Natural killer cell treated with Interleukin-12 subunit alpha and Interleukin-12 subunit beta and Interleukin-15 and Interleukin-18, amount 100 ng/mL, for 72 hours (primary cell): ENCODE measurements at regions not wholly inside any gene's neighbourhood (a gene's known extent, or its start where the extent isn't known, plus 50 kb on each side); places are given as distances from the start of the nearest gene placed in this dataset.
"Not testable (repeated sequence)": the region's sequence is repeated elsewhere in the genome, so short reads cannot be mapped to it uniquely, and the experiment has no call there.

Experiments
- ATAC-seq, 2 donors: fragments of 150-1000 bp; cut with Tn5 transposase in 1 of 2; sonication (Bioruptor Pico), chemical (Tn5 transposase) in 1 of 2; 2 replicates each; pipeline ENCODE4 v1.10.0; 2021
- DNase-seq: peaks from one replicate; pipeline ENCODE4 v3.0.0; 2022; ENCODE audit warnings: low spot score
- H3K27ac Mint-ChIP-seq, 2 donors: 1 replicate in 1 of 2; 2 replicates in 1 of 2; pipeline ENCODE4 v1.8.0; 2022; ENCODE audit warnings: mixed read lengths in 2 of 2, mild to moderate bottlenecking in 1 of 2, moderate library complexity in 1 of 2
- H3K27me3 Mint-ChIP-seq, 2 donors: 1 replicate in 1 of 2; 2 replicates in 1 of 2; pipeline ENCODE4 v1.8.0; 2022; ENCODE audit warnings: mixed read lengths in 2 of 2
- H3K36me3 Mint-ChIP-seq: one replicate; pipeline ENCODE4 v1.8.0; 2022; ENCODE audit warnings: mixed read lengths
- H3K4me1 Mint-ChIP-seq, 2 donors: 1 replicate in 1 of 2; 2 replicates in 1 of 2; pipeline ENCODE4 v1.8.0; 2022; ENCODE audit warnings: low read depth in 2 of 2, mixed read lengths in 2 of 2, mild to moderate bottlenecking in 1 of 2
- H3K4me3 Mint-ChIP-seq: one replicate; pipeline ENCODE4 v1.8.0; 2022; ENCODE audit warnings: mixed read lengths
- H3K9me3 Mint-ChIP-seq: 2 replicates; pipeline ENCODE4 v1.8.0; 2022; ENCODE audit warnings: mixed read lengths

GRCh38 chr11:80929031-80929805, 1488.4 kb upstream of the TENM4 start:
- DNase-seq: no peak

DNA sequence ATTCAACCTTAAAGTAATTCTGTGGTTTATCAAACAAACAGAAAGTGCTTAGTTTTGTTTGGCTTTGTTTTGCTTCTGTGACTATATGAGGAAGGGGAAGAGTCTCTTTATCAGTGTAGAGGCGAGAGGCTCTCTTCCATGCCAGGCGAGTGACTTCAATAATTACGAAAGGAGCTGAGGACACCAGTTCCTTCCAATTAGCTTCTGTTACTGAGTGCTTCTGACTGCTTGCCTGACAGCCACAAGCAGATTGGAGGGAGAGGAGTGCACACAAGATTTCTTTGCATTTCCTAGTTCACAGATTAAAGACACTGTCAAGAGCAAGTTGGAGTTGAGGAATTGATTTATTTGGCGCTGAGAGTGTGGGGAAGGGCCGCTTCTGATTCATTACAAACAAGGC, 1484.5 kb upstream of the TENM4 start:
- DNase-seq (no peak), ATAC-seq (no peak)
- H3K27ac Mint-ChIP-seq: no peak overlapping the region
- peaks cover 17% of the 10 kb centered on the region for H3K9me3 Mint-ChIP-seq
- no peaks in the 10 kb centered on the region for H3K4me1 Mint-ChIP-seq
- no peaks in the 10 kb centered on the region for H3K27me3 Mint-ChIP-seq
- no peaks in the 10 kb centered on the region for H3K36me3 Mint-ChIP-seq
- no peak overlapping the region for H3K4me3 Mint-ChIP-seq

More at GRCh38 chr11:80929031-80929805, 1488.4 kb upstream of the TENM4 start:
- Mint-ChIP-seq H3K27ac (no peak overlapping the region), H3K4me3 (no peak overlapping the region), H3K36me3 (no peaks in the 10 kb centered on the region), H3K4me1 (no peaks in the 10 kb centered on the region), H3K9me3 (peaks cover 17% of the 10 kb centered on the region), H3K27me3 (no peaks in the 10 kb centered on the region)
- ATAC-seq: no peak

DNA sequence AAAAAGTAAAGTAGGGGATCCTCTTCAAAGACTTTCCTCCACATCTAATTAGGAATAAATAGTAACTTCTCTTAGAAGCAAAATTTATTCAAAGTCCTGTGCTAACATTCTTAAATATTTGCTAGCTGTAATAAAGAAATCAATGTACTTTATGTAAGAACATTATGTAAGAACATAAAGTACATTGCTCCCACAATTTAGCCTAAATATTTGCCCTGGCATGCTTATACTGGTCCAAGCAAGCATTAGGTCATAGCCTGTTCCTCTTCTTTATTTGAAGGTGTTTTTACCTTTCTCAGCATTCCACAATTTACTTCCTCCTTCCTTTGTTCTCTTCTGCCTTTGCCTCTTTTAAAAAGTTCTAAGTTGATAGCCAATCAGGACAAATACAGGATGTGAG, 1480.5 kb upstream of the TENM4 start:
- not testable (repeated sequence) for H3K4me3 Mint-ChIP-seq, H3K27ac Mint-ChIP-seq, H3K4me1 Mint-ChIP-seq, H3K36me3 Mint-ChIP-seq, H3K27me3 Mint-ChIP-seq, DNase-seq, ATAC-seq
- H3K9me3 Mint-ChIP-seq: peaks cover 20% of the 10 kb centered on the region

DNA sequence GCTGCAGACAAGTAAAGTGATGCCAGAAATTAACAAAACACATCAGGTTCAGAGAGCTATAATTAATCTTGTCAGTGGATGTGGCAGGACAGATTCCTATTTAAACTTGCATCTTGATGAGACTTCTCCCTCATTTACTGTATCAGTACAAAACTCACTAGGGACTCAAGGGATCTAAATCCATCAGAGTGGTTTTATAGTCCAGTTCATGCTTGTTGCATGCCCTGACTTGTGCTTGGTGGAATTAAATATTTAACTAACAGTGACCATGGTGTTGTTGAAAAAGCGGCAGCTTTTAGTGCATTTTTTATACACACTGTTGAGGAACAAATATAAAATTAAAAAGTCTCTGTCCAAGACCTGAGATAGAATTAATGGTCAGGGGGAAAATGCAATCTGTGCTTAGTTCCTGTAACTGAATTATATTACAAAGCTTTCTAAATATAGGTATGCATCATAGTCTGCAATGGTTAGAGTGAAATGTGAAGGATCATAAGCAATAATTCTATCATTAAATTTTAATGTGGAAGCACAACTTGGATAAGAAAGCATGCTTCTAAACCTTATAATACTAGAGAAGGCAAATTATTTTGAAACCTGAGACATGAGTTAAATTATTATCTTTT, 1475.5 kb upstream of the TENM4 start:
- H3K36me3 Mint-ChIP-seq: no peaks in the 10 kb centered on the region
- H3K9me3 Mint-ChIP-seq: peaks cover 13% of the 10 kb centered on the region
- DNase-seq (no peak), ATAC-seq (no peak)
- no peak overlapping the region for H3K4me3 Mint-ChIP-seq
- H3K27ac Mint-ChIP-seq: no peak overlapping the region
- no peaks in the 10 kb centered on the region for H3K4me1 Mint-ChIP-seq
- no peaks in the 10 kb centered on the region for H3K27me3 Mint-ChIP-seq

GRCh38 chr11:80914311-80914710, 1473.5 kb upstream of the TENM4 start:
- DNase-seq: no peak
- no peak overlapping the region for H3K27ac Mint-ChIP-seq
- no peaks in the 10 kb centered on the region for H3K36me3 Mint-ChIP-seq
- H3K4me1 Mint-ChIP-seq: no peaks in the 10 kb centered on the region
- no peaks in the 10 kb centered on the region for H3K27me3 Mint-ChIP-seq
- H3K4me3 Mint-ChIP-seq: no peak overlapping the region
- no peak for ATAC-seq
- H3K9me3 Mint-ChIP-seq: peaks cover 13% of the 10 kb centered on the region

DNA sequence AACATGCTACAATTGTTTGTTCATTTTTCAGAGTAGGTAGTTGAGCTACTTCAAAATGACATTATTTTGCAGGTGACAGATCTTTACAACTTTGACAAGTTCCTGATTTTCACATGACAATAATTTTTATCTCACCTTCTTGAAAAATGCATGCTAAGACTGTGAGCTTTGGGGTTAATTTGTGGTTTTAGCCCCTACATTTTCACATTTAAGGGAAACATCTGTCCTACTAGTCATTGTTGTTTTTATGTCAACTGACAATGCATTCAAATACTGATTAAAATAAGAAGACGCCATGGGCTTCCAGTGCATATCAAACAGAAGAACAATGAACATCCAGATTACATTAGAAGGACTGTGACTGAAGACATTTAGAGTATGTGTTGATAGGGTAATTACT, 1470.8 kb upstream of the TENM4 start:
- H3K4me3 Mint-ChIP-seq: no peak overlapping the region
- DNase-seq: no peak
- H3K27ac Mint-ChIP-seq: no peak overlapping the region
- H3K4me1 Mint-ChIP-seq: no peaks in the 10 kb centered on the region
- no peaks in the 10 kb centered on the region for H3K27me3 Mint-ChIP-seq
- ATAC-seq: no peak
- H3K9me3 Mint-ChIP-seq: peaks cover 20% of the 10 kb centered on the region
- no peaks in the 10 kb centered on the region for H3K36me3 Mint-ChIP-seq

GRCh38 chr11:80900265-80900664, 1459.4 kb upstream of the TENM4 start:
- Mint-ChIP-seq H3K4me3 (no peak overlapping the region), H3K4me1 (peaks cover 0 to 5% of the 10 kb centered on the region in 2 donors), H3K27ac (no peak overlapping the region), H3K27me3 (no peaks in the 10 kb centered on the region), H3K36me3 (peaks cover 6% of the 10 kb centered on the region), H3K9me3 (peaks cover 18% of the 10 kb centered on the region)
- ATAC-seq: no peak
- DNase-seq: no peak

DNA sequence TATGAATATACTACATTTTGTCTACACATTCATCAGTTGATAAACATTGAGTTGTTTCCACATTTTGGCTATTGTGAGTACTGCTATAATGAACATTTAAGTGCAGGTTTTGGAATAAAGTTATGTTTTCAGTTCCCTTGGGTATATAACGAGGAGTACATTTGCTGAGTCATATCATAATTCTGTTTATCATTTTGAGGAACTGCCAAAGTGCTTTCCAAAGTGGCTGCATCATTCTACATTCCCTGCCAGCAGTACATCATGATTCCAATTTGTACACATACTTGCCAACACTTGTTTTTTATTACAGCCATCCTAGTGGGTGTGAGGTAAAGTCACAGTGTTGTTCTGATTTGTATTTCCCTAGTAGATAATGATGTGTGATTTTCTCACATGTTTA, 1458.6 kb upstream of the TENM4 start:
- ATAC-seq (no peak), DNase-seq (no peak)
- Mint-ChIP-seq H3K27ac (no peak overlapping the region), H3K36me3 (peaks cover 6% of the 10 kb centered on the region), H3K27me3 (no peaks in the 10 kb centered on the region), H3K4me1 (peaks cover 0 to 5% of the 10 kb centered on the region in 2 donors), H3K4me3 (no peak overlapping the region), H3K9me3 (peaks cover 15% of the 10 kb centered on the region)

DNA sequence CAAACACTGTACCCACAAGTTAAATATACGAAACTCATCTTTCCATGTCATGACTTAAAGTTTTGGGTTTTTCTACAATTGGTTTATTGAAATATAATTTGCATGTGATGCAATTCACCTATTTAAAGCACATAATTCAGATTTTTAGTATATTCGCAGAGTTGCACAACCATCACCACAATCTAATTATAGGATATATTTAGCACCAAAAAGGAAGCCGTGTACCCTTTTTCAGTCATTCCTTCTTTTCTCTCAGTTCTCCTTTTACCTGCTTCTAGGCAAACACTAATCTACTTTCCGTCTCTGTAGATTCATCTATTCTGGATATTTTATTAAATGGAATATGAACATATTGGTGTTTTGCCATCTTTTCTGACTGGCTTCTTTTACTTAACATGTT, 1458.1 kb upstream of the TENM4 start:
- H3K9me3 Mint-ChIP-seq: peaks cover 11% of the 10 kb centered on the region
- H3K27ac Mint-ChIP-seq: no peak overlapping the region
- H3K27me3 Mint-ChIP-seq: no peaks in the 10 kb centered on the region
- peaks cover 2% of the 10 kb centered on the region for H3K36me3 Mint-ChIP-seq
- peaks cover 0 to 5% of the 10 kb centered on the region in 2 donors for H3K4me1 Mint-ChIP-seq
- H3K4me3 Mint-ChIP-seq: no peak overlapping the region
- ATAC-seq (no peak), DNase-seq (no peak)

GRCh38 chr11:80886684-80887083, 1445.9 kb upstream of the TENM4 start:
- H3K27me3 Mint-ChIP-seq: no peaks in the 10 kb centered on the region
- ATAC-seq (no peak), DNase-seq (no peak)
- H3K27ac Mint-ChIP-seq: no peak overlapping the region
- H3K9me3 Mint-ChIP-seq: peaks cover 14% of the 10 kb centered on the region
- no peaks in the 10 kb centered on the region for H3K4me1 Mint-ChIP-seq
- H3K36me3 Mint-ChIP-seq: no peaks in the 10 kb centered on the region
- H3K4me3 Mint-ChIP-seq: no peak overlapping the region

- peaks cover 5% of the 10 kb centered on the region for H3K36me3 Mint-ChIP-seq
- H3K9me3 Mint-ChIP-seq: peaks cover 10% of the 10 kb centered on the region
- H3K4me1 Mint-ChIP-seq: no peaks in the 10 kb centered on the region
- no peak for DNase-seq
- no peak overlapping the region for H3K4me3 Mint-ChIP-seq
- no peak for ATAC-seq
- H3K27me3 Mint-ChIP-seq: no peaks in the 10 kb centered on the region
- no peak overlapping the region for H3K27ac Mint-ChIP-seq
These were observed 1432.6 kb upstream of the TENM4 start for GRCh38 chr11:80873310-80873999.

- H3K27ac Mint-ChIP-seq: no peak overlapping the region
- H3K4me3 Mint-ChIP-seq: no peak overlapping the region
- H3K9me3 Mint-ChIP-seq: peaks cover 15% of the 10 kb centered on the region
- no peaks in the 10 kb centered on the region for H3K27me3 Mint-ChIP-seq
- H3K4me1 Mint-ChIP-seq: no peaks in the 10 kb centered on the region
- DNase-seq (no peak), ATAC-seq (no peak)
- peaks cover 5% of the 10 kb centered on the region for H3K36me3 Mint-ChIP-seq
These were observed 1431.4 kb upstream of the TENM4 start for GRCh38 chr11:80872116-80872728.

DNA sequence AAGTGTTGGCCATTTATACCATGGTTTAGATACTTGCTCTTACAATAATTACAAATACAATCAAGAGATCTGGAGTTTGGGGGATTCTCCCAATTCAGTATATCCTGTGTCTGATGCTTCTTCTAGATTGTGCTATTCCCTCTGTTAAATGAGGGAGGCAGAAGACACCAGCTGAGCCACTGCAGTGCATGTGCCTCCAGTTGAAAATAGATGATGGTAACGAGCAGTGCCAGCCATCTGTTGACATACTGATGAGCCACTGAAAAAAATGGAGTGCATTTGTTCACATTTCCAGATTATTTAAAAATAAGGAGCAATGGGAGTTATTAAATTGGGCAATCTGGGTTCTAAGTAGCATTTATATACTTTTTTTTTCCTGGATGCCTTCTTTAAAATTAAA, 1428.0 kb upstream of the TENM4 start:
- no peaks in the 10 kb centered on the region for H3K36me3 Mint-ChIP-seq
- H3K4me3 Mint-ChIP-seq: no peak overlapping the region
- no peak overlapping the region for H3K27ac Mint-ChIP-seq
- DNase-seq (no peak), ATAC-seq (no peak)
- no peaks in the 10 kb centered on the region for H3K4me1 Mint-ChIP-seq
- peaks cover 18% of the 10 kb centered on the region for H3K9me3 Mint-ChIP-seq
- H3K27me3 Mint-ChIP-seq: no peaks in the 10 kb centered on the region

DNA sequence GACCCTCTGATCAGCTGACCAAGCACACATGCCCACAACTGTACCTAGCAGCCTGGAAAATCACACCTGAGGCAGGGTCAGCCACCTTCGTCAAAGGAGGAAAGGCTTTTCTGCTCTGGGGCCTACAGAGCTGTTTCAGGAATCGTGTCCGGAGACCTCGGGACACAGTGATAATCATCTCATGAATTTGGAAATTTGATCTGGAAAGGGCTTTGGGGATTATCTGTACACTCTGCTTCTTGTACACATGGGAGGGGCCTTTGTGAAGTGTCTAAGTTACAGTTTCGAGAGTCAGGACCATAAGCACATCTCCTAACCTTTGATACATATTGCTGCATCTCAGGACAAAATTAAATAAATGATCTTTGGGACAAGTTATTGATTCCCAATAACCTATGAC, 1421.2 kb upstream of the TENM4 start:
- no peak overlapping the region for H3K4me3 Mint-ChIP-seq
- H3K4me1 Mint-ChIP-seq: no peaks in the 10 kb centered on the region
- peaks cover 13% of the 10 kb centered on the region for H3K9me3 Mint-ChIP-seq
- H3K27ac Mint-ChIP-seq: no peak overlapping the region
- no peak for DNase-seq
- no peaks in the 10 kb centered on the region for H3K36me3 Mint-ChIP-seq
- no peaks in the 10 kb centered on the region for H3K27me3 Mint-ChIP-seq
- ATAC-seq: no peak
